ENCODE measurements at regions not wholly inside any gene's neighbourhood (a gene's known extent, or its start where the extent isn't known, plus 50 kb on each side); places are given as distances from the start of the nearest gene placed in this dataset.

DNA sequence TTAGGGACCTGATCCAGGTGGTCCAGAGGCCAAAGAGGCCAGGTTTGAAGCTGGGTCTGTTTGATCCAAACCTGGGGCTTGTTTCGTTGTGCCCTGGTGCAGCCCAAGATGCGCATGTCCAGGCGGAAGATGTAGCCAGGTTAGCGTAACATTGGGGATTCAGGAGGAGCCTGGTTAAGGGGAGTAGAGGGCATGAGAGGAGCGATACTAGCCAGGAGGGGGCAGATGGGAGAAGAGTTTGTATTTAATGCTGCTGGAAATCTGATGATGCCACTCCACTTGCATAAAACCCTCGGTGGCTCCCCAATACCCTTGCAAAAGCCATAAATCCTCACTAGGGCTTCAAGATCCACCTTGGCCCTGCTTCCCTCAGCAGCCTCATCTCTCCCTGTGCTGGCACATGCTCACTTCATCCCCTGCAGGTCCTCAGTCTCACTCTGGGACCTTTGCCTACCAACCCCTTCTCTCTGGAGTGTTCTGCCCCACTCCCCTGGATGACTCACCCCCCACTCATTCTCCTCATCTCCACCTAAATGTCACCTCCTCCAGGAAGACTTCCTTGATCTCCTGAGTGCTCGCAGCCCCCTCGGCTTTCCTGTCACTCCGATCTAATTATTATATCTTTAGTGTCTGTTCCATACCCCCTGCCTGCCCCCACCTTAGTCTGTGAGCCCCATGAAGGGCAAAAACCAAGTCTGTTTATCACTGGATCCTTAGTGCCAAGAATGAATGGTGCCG is 95.9 kb downstream of the MIAT start:
- TF ChIP-seq, protein P1, sequence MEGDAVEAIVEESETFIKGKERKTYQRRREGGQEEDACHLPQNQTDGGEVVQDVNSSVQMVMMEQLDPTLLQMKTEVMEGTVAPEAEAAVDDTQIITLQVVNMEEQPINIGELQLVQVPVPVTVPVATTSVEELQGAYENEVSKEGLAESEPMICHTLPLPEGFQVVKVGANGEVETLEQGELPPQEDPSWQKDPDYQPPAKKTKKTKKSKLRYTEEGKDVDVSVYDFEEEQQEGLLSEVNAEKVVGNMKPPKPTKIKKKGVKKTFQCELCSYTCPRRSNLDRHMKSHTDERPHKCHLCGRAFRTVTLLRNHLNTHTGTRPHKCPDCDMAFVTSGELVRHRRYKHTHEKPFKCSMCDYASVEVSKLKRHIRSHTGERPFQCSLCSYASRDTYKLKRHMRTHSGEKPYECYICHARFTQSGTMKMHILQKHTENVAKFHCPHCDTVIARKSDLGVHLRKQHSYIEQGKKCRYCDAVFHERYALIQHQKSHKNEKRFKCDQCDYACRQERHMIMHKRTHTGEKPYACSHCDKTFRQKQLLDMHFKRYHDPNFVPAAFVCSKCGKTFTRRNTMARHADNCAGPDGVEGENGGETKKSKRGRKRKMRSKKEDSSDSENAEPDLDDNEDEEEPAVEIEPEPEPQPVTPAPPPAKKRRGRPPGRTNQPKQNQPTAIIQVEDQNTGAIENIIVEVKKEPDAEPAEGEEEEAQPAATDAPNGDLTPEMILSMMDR (IDR thresholded peaks at IDR 0.05), result no peak
- TF ChIP-seq POLR2A (IDR thresholded peaks at IDR 0.05) (no peak), POLR2AphosphoS5 (IDR thresholded peaks at IDR 0.05) (no peak), EP300 (IDR thresholded peaks at IDR 0.05) (no peak)

All from suprapubic skin (tissue), 4 donors.